Activated T-helper 17 cell treated with anti-CD3 and anti-CD28 coated beads, Interleukin-2, amount 50 U/mL, for 72 hours (primary cell): ENCODE measurements at regions not wholly inside any gene's neighbourhood (a gene's known extent, or its start where the extent isn't known, plus 50 kb on each side); places are given as distances from the start of the nearest gene placed in this dataset.
A peak's percentile ranks its signal among the peaks of the same experiment; 100 is the strongest.

Experiments
- ATAC-seq: fragments of 150-1000 bp; cut with Tn5 transposase; replicated peaks from 2 replicates; pipeline ENCODE4 v1.10.0; 2021; ENCODE audit warnings: mild to moderate bottlenecking, moderate library complexity
- H3K27ac Mint-ChIP-seq: one replicate; pipeline ENCODE4 v1.8.0; 2022; ENCODE audit warnings: mixed read lengths
- H3K27me3 Mint-ChIP-seq: one replicate; pipeline ENCODE4 v1.8.0; 2022; ENCODE audit warnings: mixed read lengths
- H3K36me3 Mint-ChIP-seq: one replicate; pipeline ENCODE4 v1.8.0; 2022; ENCODE audit warnings: low read depth, mild to moderate bottlenecking, mixed read lengths
- H3K4me1 Mint-ChIP-seq: one replicate; pipeline ENCODE4 v1.8.0; 2022; ENCODE audit warnings: mixed read lengths
- H3K4me3 Mint-ChIP-seq: one replicate; pipeline ENCODE4 v1.8.0; 2022; ENCODE audit warnings: mild to moderate bottlenecking, mixed read lengths
- H3K9me3 Mint-ChIP-seq: one replicate; pipeline ENCODE4 v1.8.0; 2022; ENCODE audit warnings: mixed read lengths

DNA sequence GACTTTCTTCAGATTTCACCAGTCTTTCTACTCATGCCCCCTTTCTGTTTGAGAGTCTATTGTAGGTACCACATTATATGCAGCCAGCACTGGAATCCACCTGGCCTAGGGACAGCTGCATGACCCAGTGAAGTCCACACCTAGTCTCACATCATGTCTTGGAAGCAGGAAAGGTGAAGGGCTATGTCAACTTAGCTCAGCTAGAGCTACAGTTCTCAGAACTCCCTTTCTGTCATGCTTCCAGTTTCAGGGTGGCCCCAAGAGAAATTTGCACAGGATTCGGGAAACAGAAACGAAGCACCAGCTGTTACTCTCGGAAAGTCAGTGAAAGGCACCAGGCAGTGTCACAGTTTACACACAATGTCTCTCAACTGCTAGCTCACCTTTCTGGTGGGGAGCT, 51.6 kb upstream of the NLRP1 start:
- Mint-ChIP-seq H3K27ac (no peak overlapping the region), H3K4me1 (no peaks in the 10 kb centered on the region), H3K9me3 (no peaks in the 10 kb centered on the region), H3K4me3 (no peak overlapping the region), H3K36me3 (no peaks in the 10 kb centered on the region), H3K27me3 (peaks cover 11% of the 10 kb centered on the region)
- ATAC-seq: no peak

DNA sequence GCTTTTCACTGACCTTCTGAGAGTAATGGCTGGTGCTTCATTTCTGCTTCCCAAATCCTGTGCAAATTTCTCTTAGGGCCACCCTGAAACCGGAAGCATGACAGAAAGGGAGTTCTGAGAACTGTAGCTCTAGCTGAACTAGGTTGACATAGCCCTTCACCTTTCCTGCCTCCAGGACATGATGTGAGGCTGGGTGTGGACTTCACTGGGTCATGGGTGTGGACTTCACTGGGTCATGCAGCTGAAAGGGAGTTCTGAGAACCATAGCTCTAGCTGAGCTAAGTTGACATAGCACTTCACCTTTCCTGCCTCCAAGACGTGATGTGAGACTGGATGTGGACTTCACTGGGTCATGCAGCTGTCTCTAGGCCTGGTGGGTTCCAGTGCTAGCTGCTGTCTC, 54.3 kb upstream of the NLRP1 start:
- Mint-ChIP-seq H3K36me3 (no peaks in the 10 kb centered on the region), H3K27me3 (peaks cover 13% of the 10 kb centered on the region)
- ATAC-seq: no peak

DNA sequence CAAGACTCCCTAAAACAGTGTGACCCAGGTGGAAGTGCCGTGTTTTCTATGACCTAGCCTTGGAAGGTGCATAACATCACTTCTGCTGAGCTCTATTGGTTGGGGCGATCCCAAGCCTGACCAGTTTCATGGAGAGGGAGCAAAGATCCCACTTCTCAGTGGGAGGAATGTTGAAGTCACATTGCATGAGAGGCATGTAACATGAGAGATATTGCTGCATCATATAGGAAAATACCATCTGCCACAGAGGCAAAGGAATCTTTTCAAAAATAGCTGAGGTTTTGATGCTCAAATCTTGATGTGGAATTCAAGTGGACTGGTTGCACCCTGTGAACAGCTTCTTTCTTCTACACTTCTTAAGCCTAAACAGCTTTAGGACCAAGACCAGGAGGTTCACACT, 56.4 kb upstream of the NLRP1 start:
- no peak for ATAC-seq
- Mint-ChIP-seq H3K27ac (no peak overlapping the region), H3K27me3 (peaks cover 13% of the 10 kb centered on the region), H3K4me3 (no peak overlapping the region), H3K4me1 (no peaks in the 10 kb centered on the region), H3K9me3 (no peaks in the 10 kb centered on the region), H3K36me3 (no peaks in the 10 kb centered on the region)

More for the DNA sequence above, 54.3 kb upstream of the NLRP1 start:
- H3K27ac Mint-ChIP-seq: no peak overlapping the region
- no peaks in the 10 kb centered on the region for H3K9me3 Mint-ChIP-seq
- no peaks in the 10 kb centered on the region for H3K4me1 Mint-ChIP-seq
- no peak overlapping the region for H3K4me3 Mint-ChIP-seq

DNA sequence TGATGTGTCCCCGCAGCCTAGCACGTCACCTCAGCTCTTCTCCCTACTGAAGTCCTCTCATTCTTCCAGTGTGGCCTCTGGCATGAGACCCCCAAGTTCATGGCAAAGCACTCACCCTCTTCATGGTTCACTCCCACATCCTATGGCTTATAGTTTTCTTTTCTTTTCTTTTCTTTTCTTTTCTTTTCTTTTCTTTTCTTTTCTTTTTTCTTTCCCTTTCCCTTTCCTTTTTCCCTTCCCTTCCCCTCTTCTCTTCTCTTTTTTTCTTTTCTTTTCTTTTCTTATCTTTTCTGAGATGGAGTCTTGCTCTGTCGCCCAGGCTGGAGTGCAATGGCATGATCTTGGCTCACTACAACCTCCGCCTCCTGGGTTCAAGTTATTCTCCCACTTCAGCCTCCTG, 58.4 kb upstream of the NLRP1 start:
- H3K4me3 Mint-ChIP-seq: no peak overlapping the region
- H3K9me3 Mint-ChIP-seq: no peaks in the 10 kb centered on the region
- H3K27me3 Mint-ChIP-seq: peaks cover 13% of the 10 kb centered on the region
- no peaks in the 10 kb centered on the region for H3K4me1 Mint-ChIP-seq
- H3K36me3 Mint-ChIP-seq: no peaks in the 10 kb centered on the region
- no peak overlapping the region for H3K27ac Mint-ChIP-seq
- no peak for ATAC-seq

DNA sequence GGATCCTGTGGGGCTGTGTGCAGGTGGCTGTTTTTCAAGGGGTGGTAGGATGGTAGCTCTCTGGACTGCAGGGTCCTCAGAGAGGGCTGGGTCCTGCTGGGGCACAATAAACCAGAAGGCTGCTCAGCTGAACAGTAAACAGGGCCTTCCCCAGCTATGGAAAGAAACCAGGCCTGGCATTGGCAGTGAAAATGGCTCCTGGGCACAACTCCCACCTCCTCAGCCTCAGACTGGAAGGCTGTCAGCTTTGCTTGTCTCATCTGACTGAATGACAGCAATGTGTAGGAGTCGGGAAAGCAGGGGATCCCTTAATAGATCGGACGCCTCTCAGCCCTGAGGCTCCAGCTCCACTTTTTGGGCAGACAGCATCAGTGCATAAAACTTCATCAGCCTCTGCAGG, 59.8 kb upstream of the NLRP1 start:
- H3K36me3 Mint-ChIP-seq: no peaks in the 10 kb centered on the region
- H3K27ac Mint-ChIP-seq: no peak overlapping the region
- no peak for ATAC-seq
- peaks cover 13% of the 10 kb centered on the region for H3K27me3 Mint-ChIP-seq
- no peak overlapping the region for H3K4me3 Mint-ChIP-seq
- H3K9me3 Mint-ChIP-seq: no peaks in the 10 kb centered on the region
- H3K4me1 Mint-ChIP-seq: no peaks in the 10 kb centered on the region

DNA sequence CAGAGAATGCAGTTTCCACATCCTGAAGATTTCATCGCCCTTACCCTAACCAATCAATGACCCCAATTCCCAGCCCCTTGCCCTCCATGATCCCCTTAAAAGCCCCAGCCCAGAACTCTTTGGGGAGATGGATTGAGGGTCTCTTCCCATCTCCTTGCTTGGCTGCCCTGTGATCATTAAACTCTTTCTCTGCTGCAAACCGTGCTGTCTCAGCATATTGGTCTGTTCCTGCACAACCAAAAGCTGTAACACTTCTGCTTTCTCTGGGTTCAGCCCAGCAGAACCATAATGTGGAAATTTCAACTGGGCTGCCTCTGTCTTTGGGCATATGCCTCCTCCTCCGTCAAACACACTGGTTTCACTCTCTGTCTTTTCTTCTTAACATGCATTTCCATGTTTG, 67.0 kb upstream of the NLRP1 start:
- Mint-ChIP-seq H3K36me3 (no peaks in the 10 kb centered on the region), H3K27ac (no peak overlapping the region), H3K4me1 (no peaks in the 10 kb centered on the region), H3K27me3 (peaks cover 53% of the 10 kb centered on the region), H3K4me3 (no peak overlapping the region), H3K9me3 (peaks cover 10% of the 10 kb centered on the region)
- no peak for ATAC-seq

DNA sequence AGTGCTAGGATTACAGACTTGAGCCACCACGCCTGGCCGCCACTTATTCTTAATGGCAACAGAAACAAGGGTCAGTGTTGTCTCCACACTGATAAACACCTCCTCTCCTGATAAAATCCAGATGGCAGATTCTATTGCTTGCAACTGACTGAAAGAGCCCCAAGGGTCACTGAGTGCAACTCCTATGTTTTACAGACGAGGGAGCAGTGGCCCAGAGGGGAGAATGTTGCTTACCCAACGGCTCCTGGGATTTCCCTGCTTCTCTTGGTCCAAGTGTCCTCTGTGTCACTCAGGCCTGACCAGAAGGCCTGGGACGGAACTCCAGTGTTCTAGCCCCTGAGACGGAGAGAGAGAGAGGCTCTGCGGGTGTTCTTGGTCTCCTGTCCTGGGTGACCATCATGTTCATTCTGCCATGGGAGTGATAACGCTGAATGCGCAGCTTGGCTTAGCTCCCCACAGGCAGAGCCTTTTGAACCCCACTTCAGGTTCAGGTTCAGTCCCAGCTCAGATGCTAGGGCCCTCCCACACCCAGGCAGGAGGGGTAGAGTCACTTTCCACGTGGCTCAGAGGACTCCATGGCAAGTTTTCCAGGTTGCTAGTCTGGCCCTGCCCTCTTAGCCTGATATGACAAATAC, 77.3 kb upstream of the NLRP1 start:
- Mint-ChIP-seq H3K36me3 (no peaks in the 10 kb centered on the region), H3K27me3 (peaks cover 13% of the 10 kb centered on the region)

DNA sequence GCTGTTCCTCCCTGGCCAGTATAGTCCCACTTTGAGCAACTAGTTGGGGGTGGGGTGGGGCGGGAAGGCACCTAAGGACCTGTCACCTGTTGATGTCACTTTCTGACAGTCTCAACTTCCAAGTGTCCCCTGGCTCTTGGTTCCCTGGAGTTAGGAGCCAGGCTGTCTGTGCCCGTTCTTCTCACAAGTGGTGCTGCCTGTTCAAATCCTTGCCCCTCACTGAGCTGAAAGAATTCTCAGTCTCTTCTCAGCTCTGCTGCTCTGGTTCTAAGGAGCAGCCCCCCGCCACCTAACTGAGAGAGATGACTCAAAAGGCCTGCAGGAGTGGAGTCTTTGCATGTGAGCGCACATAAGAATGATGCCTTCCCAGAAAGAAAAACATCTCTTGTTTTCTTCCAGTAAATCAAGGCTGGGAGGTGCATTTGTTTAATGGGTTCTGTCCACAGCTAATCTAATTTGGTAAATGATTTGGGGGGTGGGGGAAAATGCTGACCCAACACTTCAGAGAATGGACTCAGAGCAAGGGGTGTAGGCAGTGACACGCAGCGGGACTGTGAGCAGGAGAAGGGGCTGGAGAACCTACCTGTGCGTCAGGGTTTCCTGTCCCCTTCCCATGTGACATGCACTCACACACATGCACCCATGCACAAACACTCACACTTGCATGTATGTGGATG, 78.2 kb upstream of the NLRP1 start:
- no peaks in the 10 kb centered on the region for H3K36me3 Mint-ChIP-seq
- H3K27me3 Mint-ChIP-seq: peaks cover 13% of the 10 kb centered on the region
- no peaks in the 10 kb centered on the region for H3K4me1 Mint-ChIP-seq
- no peak overlapping the region for H3K4me3 Mint-ChIP-seq
- H3K9me3 Mint-ChIP-seq: no peaks in the 10 kb centered on the region
- no peak overlapping the region for H3K27ac Mint-ChIP-seq
- ATAC-seq: no peak

More for the DNA sequence above, 77.3 kb upstream of the NLRP1 start:
- no peak for ATAC-seq
- H3K9me3 Mint-ChIP-seq: no peaks in the 10 kb centered on the region
- H3K4me3 Mint-ChIP-seq: no peak overlapping the region
- H3K4me1 Mint-ChIP-seq: no peaks in the 10 kb centered on the region
- H3K27ac Mint-ChIP-seq: no peak overlapping the region

DNA sequence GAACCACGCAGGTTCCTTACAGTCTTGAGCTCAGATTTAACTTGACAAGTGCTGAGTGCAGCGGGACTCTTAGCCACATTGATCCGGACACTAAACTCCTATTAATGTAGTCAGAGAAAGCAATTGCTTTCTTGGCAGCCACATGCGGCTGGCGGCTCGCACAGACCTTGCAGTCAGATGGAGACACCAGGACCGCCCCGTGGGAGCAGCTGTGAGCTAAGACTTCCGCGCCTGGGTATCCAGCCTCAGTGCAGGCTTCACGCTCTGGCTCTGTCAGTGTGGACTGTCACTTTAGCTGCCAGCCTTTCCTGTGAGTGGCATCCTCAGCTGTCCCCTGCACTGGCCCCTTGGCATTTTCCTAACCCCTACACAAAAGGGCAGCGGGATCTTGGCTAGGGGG, 80.9 kb upstream of the NLRP1 start:
- no peaks in the 10 kb centered on the region for H3K4me1 Mint-ChIP-seq
- H3K27me3 Mint-ChIP-seq: peaks cover 25% of the 10 kb centered on the region
- no peaks in the 10 kb centered on the region for H3K36me3 Mint-ChIP-seq
- no peak for ATAC-seq
- no peak overlapping the region for H3K4me3 Mint-ChIP-seq
- no peak overlapping the region for H3K27ac Mint-ChIP-seq
- H3K9me3 Mint-ChIP-seq: no peaks in the 10 kb centered on the region

DNA sequence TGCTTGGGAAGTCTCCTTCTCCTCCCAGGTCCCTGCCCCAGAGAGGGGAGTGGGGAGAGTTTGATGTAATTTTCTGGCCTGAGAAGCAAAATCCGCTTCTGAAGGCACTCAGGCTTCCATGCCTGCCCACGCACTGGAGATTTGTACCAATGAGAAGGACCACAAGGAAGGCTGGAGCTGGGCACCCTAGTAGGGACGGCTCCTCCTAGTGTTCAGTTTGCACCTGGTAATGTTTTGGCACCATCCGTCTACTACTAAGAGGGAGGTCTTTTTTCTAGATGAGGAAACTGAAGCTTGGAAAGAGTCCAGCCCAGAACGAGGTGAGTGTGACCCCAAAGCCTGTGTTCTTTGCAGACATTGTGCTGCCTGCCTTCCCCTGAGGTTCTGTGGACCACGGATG, 83.6 kb upstream of the NLRP1 start:
- no peaks in the 10 kb centered on the region for H3K9me3 Mint-ChIP-seq
- peaks cover 22% of the 10 kb centered on the region for H3K27me3 Mint-ChIP-seq
- peaks cover under 1% of the 10 kb centered on the region for H3K4me1 Mint-ChIP-seq
- no peak overlapping the region for H3K4me3 Mint-ChIP-seq
- no peak for ATAC-seq
- H3K36me3 Mint-ChIP-seq: no peaks in the 10 kb centered on the region
- no peak overlapping the region for H3K27ac Mint-ChIP-seq

DNA sequence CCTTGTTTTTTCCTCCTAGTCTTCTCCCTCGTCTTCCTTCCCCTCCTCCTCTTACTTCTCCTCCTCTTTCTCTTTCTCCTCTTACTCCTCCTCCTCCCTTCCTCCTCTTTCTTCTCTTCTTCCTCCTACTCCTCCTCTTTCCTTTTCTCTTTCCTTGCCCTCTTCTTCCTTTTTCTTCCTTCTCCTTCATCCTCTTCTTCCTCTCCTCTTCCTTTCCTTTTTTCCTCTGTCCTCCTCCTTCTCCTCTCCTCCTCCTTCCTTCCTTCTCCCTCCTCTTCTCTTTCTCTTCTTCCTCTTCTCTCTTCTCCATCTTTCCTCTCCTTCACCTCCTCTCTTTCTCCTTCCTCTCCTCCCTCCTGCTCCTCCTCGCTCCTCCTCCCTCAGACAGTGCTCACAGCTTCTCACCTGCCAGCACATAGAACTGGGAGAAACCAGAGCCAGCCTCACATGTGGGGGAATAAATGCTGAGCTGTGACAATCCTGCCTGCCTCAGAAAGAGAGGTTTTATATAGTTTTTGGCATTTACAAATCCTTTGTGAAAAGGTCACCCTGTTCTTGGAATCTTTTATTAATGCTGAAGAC, 84.3 kb upstream of the NLRP1 start:
- peaks cover 26% of the 10 kb centered on the region for H3K27me3 Mint-ChIP-seq
- H3K4me1 Mint-ChIP-seq: peaks cover 5% of the 10 kb centered on the region
- H3K36me3 Mint-ChIP-seq: no peaks in the 10 kb centered on the region
- no peak overlapping the region for H3K4me3 Mint-ChIP-seq
- H3K9me3 Mint-ChIP-seq: no peaks in the 10 kb centered on the region
- H3K27ac Mint-ChIP-seq: no peak overlapping the region
- no peak for ATAC-seq

DNA sequence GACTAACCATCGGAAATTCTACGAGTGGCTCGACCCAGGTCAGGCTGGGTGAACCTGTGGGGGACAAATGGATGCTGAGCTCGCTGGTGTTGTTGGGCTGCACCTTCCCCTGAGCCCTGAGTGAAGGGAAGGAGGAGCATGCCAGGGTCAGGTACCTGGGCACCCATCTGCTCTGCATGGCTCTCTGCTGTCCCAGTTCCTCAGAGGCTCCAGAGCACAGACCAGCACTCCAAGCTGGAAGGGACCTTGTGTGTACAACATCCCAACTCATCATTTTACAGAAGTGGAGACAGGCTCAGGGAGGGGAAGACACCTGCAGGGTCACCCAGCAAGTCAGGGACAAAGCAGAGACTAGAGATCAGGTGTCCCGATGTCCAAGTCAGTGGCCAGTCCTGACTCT, 84.9 kb upstream of the NLRP1 start:
- Mint-ChIP-seq H3K9me3 (no peaks in the 10 kb centered on the region), H3K4me3 (no peak overlapping the region), H3K36me3 (no peaks in the 10 kb centered on the region), H3K4me1 (peaks cover 5% of the 10 kb centered on the region), H3K27ac (no peak overlapping the region), H3K27me3 (peaks cover 32% of the 10 kb centered on the region)
- no peak for ATAC-seq

DNA sequence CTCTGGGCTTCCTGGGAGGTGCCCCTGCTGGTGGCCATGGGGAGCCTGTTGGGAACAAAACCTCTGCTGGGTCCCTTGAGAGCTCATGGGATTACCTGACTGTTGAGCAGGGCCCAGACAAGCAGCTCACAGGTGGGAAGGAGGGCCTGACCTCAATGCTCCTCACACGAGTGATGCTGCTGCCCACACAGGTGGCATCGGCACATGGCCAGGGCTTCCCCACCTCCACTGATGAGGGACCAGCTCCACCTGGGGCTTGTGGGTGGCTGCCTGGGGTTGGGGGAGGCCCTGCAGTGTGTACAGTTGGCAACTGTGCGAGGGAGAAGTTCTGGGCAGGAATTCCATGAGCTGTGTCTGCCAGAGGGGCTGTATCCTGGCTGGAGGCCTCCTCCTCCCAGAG, 87.8 kb upstream of the NLRP1 start:
- H3K36me3 Mint-ChIP-seq: no peaks in the 10 kb centered on the region
- peaks cover 29% of the 10 kb centered on the region for H3K27me3 Mint-ChIP-seq
- no peak for ATAC-seq
- H3K4me1 Mint-ChIP-seq: peaks cover 5% of the 10 kb centered on the region
- H3K9me3 Mint-ChIP-seq: no peaks in the 10 kb centered on the region
- H3K27ac Mint-ChIP-seq: no peak overlapping the region
- no peak overlapping the region for H3K4me3 Mint-ChIP-seq

DNA sequence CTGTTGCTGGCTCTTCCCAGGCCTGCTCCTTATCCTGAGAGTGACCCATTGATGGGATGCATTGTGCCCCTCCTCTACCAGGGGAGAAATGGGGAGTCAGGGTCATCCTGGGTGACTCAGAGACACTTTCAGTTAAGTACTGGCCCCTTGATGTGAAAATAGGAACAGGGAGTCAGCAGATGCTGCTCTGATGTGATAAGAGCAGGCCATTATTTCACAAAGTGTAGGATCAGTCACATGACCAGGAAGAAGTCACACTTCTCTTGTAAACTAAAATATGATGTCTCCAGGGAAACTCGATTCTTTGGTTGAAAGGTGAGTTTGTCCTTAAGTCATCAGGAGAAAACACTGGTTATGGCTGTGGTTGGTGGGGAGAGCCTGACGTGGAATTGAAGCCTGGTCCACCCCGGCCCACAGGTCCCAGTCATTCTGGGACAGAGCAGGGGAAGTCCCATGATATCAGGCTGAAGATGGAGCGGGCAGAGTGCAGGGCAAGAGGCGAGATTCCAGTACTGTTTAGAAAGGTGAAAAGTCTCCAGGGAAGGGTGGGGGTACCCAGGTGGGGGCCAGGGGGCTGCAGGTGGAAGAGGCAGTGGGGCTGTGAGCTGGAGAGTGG, 88.6 kb upstream of the NLRP1 start:
- Mint-ChIP-seq H3K4me3 (no peak overlapping the region), H3K27ac (no peak overlapping the region), H3K9me3 (no peaks in the 10 kb centered on the region), H3K36me3 (no peaks in the 10 kb centered on the region), H3K27me3 (peaks cover 32% of the 10 kb centered on the region), H3K4me1 (peaks cover 5% of the 10 kb centered on the region)
- peak; percentile 91 for ATAC-seq
